Adrenal gland (tissue), 9 donors: ENCODE measurements at regions not wholly inside any gene's neighbourhood (a gene's known extent, or its start where the extent isn't known, plus 50 kb on each side); places are given as distances from the start of the nearest gene placed in this dataset.

ENCODE experiments used
- DNase-seq, 7 donors: peaks; one replicate each; pipeline ENCODE4 v3.0.0-alpha.2; 2019 to 2020
- H3K27ac ChIP-seq, 5 donors: fragments of 200-600 bp; sonication (generic) in 4 of 5; 1 replicate in 3 of 5; 2 replicates in 2 of 5; pipeline versions ENCODE4 v1.5.1 to v1.8.0; 2016 to 2020; ENCODE audit warnings: mild to moderate bottlenecking in 1 of 5
- H3K27me3 ChIP-seq: fragments of 200-600 bp; 2 replicates; pipeline ENCODE4 v1.8.0; 2021
- H3K36me3 ChIP-seq, 2 donors: fragments of 200-600 bp; replicated peaks in 1 of 2; 1 replicate in 1 of 2; 2 replicates in 1 of 2; pipeline versions ENCODE4 v1.5.1 to v1.8.0; 2018 to 2022
- H3K4me1 ChIP-seq, 2 donors: fragments of 200-600 bp; replicated peaks in 1 of 2; 1 replicate in 1 of 2; 2 replicates in 1 of 2; pipeline versions ENCODE4 v1.5.1 to v1.8.0; 2018 to 2021
- H3K4me3 ChIP-seq, 4 donors: fragments of 200-600 bp; sonication (generic) in 3 of 4; one replicate each; pipeline ENCODE4 v1.5.1; 2016 to 2018
- H3K9me3 ChIP-seq, 3 donors: fragments of 200-600 bp; sonication (generic) in 1 of 3; replicated peaks in 1 of 3; 1 replicate in 2 of 3; 2 replicates in 1 of 3; pipeline versions ENCODE4 v1.5.1 to v1.8.0; 2016 to 2021
- POLR2A ChIP-seq, 2 donors: fragments of 450-650 bp; IDR thresholded peaks; one replicate each; pipeline ENCODE4 v1.6.1; 2017; ENCODE audit warnings: antibody characterized with exemption in 2 of 2, mild to moderate bottlenecking in 2 of 2, moderate library complexity in 1 of 2
- WGBS, 4 donors: extraction: QIAGEN DNeasy Blood & Tissue Kit in 2 of 4; methylation state at CpG; one replicate each; pipeline versions ENCODE4 v1.1.5 to v1.1.7; 2013 to 2017; 5-methylcytosine and 5-hydroxymethylcytosine counted together
- intact Hi-C, 2 donors: fragments of 100-400 bp; cut with DNase I; formaldehyde crosslinking; loops; one replicate each; pipeline versions ENCODE4 v1.14.1 to v1.15.0; 2022 to 2023
- TF ChIP-seq, protein P1 (sequence below), 6 experiments: fragments of 450-650 bp in 4 of 6; fragments of 200-600 bp in 2 of 6; sonication (generic) in 1 of 6; IDR thresholded peaks; 1 replicate in 5 of 6; 2 replicates in 1 of 6; pipeline versions ENCODE4 v1.5.1 to v1.8.0; 2016 to 2021; ENCODE audit warnings: antibody characterized with exemption in 6 of 6, mild to moderate bottlenecking in 2 of 6, moderate library complexity in 1 of 6
- donor health status: healthy with polysubstance abuse.
- donor health status: Bipolar disorder and iron deficiency.
- donor health status: DM: yes; HTN: yes; CAD: no.
- donor health status: DM: no; HTN: no; CAD: no.
- donor health status: DM: no; HTN: no; CAD: no.

DNA sequence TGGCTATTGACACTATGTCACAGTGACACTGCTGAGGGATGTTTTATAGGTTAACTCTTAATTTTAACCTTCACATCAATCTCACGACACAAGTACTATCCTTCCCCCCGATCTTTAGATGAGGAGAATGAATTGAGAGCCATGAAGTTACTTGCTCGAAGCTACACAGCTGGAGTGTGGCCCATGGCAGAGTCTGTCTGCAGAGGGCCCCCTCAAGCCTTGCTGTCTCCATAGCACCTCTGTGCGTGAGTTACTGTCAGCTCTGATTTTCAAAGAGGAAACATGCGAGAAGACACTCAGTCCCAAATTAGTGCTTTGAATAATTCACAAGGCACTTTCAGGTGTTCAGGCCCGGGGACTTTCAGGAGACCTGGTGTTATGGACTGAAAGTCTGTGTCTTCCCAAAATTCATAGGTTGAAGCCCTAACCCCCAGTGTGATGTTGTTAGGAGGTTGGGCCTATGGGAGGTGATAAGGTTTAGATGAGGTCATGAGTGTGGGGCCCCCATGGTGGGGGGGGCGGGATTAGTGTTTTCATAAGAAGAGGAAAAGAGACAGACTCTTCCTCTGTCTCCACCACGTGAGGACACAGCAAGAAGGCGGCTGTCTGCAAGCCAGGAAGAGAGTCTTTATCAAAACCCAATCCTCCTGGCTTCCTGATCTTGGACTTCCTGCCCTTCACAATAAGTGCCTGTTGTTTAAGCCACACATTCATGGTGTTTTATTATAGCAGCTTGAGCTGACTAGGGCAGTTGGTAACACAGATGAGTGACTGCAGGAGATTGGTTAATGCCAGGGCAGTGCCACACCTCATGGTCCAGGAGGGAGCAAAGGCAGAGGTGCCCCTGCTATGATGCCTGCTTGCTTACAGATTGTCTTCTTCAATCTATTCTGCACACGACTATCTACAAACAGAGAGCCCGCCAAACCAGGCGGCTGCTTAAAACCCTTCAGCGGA is 281.8 kb downstream of the HAPSTR1 start:
- WGBS, 4 donors, result 62 to 71% (median 68%) methylated on average over 13 of the region's 13 CpGs
- Histone ChIP-seq H3K4me1 (no peaks in the 10 kb centered on the region), H3K9me3 (no peaks in the 10 kb centered on the region), H3K36me3 (no peaks in the 10 kb centered on the region), H3K27me3 (no peaks in the 10 kb centered on the region), H3K4me3 (no peak overlapping the region), H3K27ac (no peak overlapping the region)
- intact Hi-C loops, result no loop called here
- DNase-seq, result no peak
- TF ChIP-seq POLR2A (IDR thresholded peaks at IDR 0.05), result no peak

DNA sequence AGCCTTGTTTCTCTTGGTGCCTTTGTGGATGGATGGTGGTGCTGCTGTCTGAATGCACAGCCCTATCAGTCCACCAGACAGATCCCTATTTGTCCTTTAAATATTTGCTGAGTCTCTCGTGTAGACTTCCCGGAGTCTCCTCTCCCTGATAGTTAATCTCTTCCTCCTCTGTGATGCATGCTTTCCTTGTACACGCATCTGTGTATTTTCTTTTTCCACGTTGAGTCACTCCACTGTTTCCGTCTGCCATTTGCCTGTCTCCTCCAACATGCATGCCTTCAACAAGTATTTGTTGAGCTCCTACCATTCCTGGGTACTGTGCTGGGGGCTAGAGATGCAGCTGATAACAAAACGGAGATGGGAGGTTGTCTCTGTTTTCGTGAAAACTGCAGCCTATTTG is 282.6 kb downstream of the HAPSTR1 start:
- H3K27ac ChIP-seq, result no peak overlapping the region
- no peaks in the 10 kb centered on the region for H3K27me3 ChIP-seq
- WGBS, 4 donors, result 40 to 46% (median 45%) methylated on average over 7 of the region's 7 CpGs
- no peak overlapping the region for H3K4me3 ChIP-seq
- intact Hi-C loops, result no loop called here
- H3K36me3 ChIP-seq, result no peaks in the 10 kb centered on the region
- no peaks in the 10 kb centered on the region for H3K4me1 ChIP-seq
- no peaks in the 10 kb centered on the region for H3K9me3 ChIP-seq
- TF ChIP-seq POLR2A (IDR thresholded peaks at IDR 0.05), result no peak
- TF ChIP-seq, protein P1, sequence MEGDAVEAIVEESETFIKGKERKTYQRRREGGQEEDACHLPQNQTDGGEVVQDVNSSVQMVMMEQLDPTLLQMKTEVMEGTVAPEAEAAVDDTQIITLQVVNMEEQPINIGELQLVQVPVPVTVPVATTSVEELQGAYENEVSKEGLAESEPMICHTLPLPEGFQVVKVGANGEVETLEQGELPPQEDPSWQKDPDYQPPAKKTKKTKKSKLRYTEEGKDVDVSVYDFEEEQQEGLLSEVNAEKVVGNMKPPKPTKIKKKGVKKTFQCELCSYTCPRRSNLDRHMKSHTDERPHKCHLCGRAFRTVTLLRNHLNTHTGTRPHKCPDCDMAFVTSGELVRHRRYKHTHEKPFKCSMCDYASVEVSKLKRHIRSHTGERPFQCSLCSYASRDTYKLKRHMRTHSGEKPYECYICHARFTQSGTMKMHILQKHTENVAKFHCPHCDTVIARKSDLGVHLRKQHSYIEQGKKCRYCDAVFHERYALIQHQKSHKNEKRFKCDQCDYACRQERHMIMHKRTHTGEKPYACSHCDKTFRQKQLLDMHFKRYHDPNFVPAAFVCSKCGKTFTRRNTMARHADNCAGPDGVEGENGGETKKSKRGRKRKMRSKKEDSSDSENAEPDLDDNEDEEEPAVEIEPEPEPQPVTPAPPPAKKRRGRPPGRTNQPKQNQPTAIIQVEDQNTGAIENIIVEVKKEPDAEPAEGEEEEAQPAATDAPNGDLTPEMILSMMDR (IDR thresholded peaks at IDR 0.05), result no peak
- DNase-seq, result no peak

GRCh38 chr16:9378876-9379275 is 287.4 kb downstream of the HAPSTR1 start:
- H3K27me3 ChIP-seq, result no peaks in the 10 kb centered on the region
- intact Hi-C loops, result no loop called here
- DNase-seq, result no peak
- peaks cover 0 to 6% of the 10 kb centered on the region in 2 donors for H3K4me1 ChIP-seq
- no peak overlapping the region for H3K27ac ChIP-seq
- H3K9me3 ChIP-seq, result no peaks in the 10 kb centered on the region
- TF ChIP-seq POLR2A (IDR thresholded peaks at IDR 0.05), result no peak
- TF ChIP-seq, protein P1 (IDR thresholded peaks at IDR 0.05), result no peak
- H3K36me3 ChIP-seq, result no peaks in the 10 kb centered on the region
- WGBS, 4 donors, result 63 to 76% (median 68%) methylated on average over 4 to 5 of the region's 5 CpGs
- no peak overlapping the region for H3K4me3 ChIP-seq

DNA sequence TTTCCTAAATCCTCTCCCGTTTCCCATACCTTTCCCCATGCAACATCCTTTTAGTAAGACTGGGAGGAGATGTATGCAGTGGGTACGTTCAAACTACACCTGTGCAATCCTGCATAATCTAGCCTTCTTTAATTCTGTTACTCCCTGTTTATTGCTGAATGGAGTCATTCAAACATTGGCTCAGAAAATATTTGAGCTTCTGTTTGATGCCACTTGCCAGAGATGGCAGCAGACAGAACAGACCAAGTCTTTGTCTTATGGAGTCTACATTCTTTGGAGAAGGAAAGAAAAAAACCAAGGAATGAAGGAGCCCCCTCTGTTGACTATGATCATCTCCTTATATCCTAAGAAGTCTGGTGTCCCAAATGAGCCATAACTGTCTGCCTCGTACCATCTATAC is 288.8 kb downstream of the HAPSTR1 start:
- Histone ChIP-seq H3K4me1 (peaks cover 0 to 6% of the 10 kb centered on the region in 2 donors), H3K36me3 (no peaks in the 10 kb centered on the region), H3K27ac (no peak overlapping the region), H3K4me3 (no peak overlapping the region), H3K27me3 (no peaks in the 10 kb centered on the region), H3K9me3 (no peaks in the 10 kb centered on the region)
- no peak for TF ChIP-seq POLR2A (IDR thresholded peaks at IDR 0.05)
- TF ChIP-seq, protein P1 (IDR thresholded peaks at IDR 0.05), result no peak
- intact Hi-C loops, result no loop called here
- WGBS, 4 donors, result 64 to 90% (median 87%) methylated on average over 3 of the region's 3 CpGs
- no peak for DNase-seq
